GM12875 (cell line): ENCODE measurements at regions not wholly inside any gene's neighbourhood (a gene's known extent, or its start where the extent isn't known, plus 50 kb on each side); places are given as distances from the start of the nearest gene placed in this dataset.
"Not testable (repeated sequence)": the region's sequence is repeated elsewhere in the genome, so short reads cannot be mapped to it uniquely, and the experiment has no call there.

ENCODE experiments used
- H3K4me3 ChIP-seq: one replicate; pipeline ENCODE4 v1.5.1; 2011; ENCODE audit warnings: low read depth, low read length, control low read depth
- CTCF ChIP-seq: IDR thresholded peaks from 2 replicates; pipeline ENCODE4 v1.5.1; 2011; ENCODE audit warnings: low read depth, mild to moderate bottlenecking, control low read depth, inconsistent platforms, low read length, moderate library complexity, borderline replicate concordance; ENCODE audit not compliant: insufficient read depth

GRCh38 chr6:74480561-74480960, 725.3 kb downstream of the COL12A1 start:
- H3K4me3 ChIP-seq = no peak overlapping the region
- no peak for TF ChIP-seq CTCF

GRCh38 chr6:74479960-74480359, 725.9 kb downstream of the COL12A1 start:
- TF ChIP-seq CTCF = no peak
- no peak overlapping the region for H3K4me3 ChIP-seq

- TF ChIP-seq CTCF = no peak
- no peak overlapping the region for H3K4me3 ChIP-seq
Measured at GRCh38 chr6:74479420-74479819, 726.4 kb downstream of the COL12A1 start.

GRCh38 chr6:74474046-74474445, 731.8 kb downstream of the COL12A1 start:
- not testable (repeated sequence) for H3K4me3 ChIP-seq

- H3K4me3 ChIP-seq = not testable (repeated sequence)
Measured at GRCh38 chr6:74468552-74468951, 737.3 kb downstream of the COL12A1 start.

- no peak overlapping the region for H3K4me3 ChIP-seq
- TF ChIP-seq CTCF = no peak
Measured at GRCh38 chr6:74467533-74468215, 738.2 kb downstream of the COL12A1 start.

GRCh38 chr6:74466572-74466971, 739.3 kb downstream of the COL12A1 start:
- TF ChIP-seq CTCF = no peak
- no peak overlapping the region for H3K4me3 ChIP-seq

GRCh38 chr6:74459260-74459659, 746.6 kb downstream of the COL12A1 start:
- no peak overlapping the region for H3K4me3 ChIP-seq
- no peak for TF ChIP-seq CTCF
